ENCODE measurements at regions not wholly inside any gene's neighbourhood (a gene's known extent, or its start where the extent isn't known, plus 50 kb on each side); places are given as distances from the start of the nearest gene placed in this dataset.
"Not testable (repeated sequence)": the region's sequence is repeated elsewhere in the genome, so short reads cannot be mapped to it uniquely, and the experiment has no call there.

DNA sequence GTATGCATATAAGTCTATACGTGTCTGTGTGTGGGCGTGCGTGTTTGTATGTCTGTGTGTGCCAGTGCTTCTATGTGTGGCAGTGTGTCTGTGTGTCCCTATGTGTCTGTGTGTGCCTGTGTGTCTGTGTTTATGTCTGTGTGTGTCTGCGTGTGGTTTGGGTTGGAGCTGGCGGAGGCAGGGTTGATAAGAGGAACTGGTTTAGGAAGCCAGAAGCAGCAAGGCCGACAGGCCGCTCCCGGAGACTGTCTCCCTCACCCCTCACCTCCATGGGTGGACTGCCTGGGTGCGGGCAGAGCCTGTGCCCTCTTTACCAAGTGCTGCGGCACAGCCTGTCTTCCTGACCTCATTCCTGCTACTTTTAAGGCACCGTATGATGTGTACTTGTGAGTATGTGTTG is 327.1 kb upstream of the B3GAT1 start:
- no peak for DNase-seq

GRCh38 chr11:134738581-134738980 is 326.5 kb upstream of the B3GAT1 start:
- DNase-seq: no peak

DNA sequence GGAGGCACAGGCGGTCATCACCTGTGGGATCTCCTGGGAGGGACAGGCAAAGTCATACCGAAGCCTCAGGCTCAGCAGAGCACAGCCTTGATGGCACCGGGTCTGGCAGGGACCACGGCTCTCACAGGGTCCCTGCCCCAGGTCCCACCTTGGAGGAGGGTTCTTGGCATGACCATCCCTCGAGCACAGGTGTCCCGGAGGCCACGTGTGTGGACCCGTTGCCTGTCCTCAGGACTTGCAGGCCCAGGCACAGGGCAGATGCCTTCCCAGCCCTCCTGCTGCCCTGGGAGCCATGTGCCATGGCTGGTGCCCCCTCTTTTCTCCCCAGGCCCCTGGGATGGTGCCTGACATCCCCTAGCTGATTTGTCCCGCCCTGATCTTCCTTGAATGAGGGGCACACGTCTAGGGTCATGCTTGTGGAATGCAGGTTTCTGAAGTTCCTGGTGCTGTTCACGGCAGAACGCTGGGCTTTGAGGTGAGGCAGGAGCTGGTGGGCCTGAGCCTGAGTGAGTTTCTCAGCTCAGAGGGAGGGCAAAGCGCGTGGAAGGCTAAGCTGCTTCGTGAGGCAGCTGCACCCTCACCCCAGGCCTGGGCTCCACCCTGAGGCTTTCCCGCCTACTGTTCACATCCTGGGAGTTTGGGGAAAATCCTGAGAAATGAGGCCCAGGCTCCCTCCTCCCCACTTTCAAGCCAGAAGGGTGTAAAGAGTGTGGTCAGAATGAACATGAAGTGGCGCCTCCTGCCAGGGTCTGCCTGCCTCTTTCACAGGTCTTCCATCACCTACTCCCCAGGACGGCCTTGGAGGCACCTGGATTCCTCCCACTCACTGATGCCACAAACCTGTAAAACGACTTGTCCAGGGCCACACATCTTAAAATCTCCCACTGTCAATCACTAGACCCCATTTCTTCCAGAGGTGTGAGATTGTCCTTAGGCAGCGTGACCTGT is 325.8 kb upstream of the B3GAT1 start:
- no peak for DNase-seq

DNA sequence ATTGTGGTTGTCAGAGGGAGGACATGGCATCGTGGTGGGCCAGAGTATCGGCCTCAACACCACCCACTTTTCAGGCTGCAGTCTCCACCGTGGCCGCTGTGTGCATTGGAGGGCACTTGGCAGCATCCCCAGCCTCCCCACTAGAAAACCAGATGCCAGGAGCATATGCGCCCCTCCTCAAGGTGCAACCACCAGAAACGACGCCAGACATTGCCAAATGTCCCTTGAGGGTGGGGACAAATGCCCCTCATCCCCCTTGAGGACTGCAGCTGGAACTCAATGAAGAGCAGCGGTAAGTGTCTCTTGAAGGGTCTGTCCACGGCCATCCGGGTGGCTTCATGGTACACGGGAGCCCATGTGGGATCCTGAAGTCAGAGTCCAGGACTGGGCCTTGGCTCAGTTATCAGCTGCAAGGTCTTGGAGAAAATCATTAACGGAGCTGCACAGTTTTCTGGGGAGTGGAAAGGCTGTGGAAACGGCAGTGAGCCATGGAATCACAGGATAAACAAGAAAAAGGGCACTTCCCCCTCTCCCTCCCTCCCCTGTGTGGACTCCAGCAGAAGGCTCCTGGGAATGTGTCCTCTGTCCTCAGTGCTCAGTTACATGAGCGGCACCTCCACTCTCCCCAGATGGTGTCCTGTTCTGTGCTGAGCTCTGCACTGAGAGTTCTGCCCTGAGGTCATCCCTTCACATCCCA is 324.4 kb upstream of the B3GAT1 start:
- DNase-seq: no peak

GRCh38 chr11:134734894-134735293 is 322.9 kb upstream of the B3GAT1 start:
- no peak for DNase-seq

DNA sequence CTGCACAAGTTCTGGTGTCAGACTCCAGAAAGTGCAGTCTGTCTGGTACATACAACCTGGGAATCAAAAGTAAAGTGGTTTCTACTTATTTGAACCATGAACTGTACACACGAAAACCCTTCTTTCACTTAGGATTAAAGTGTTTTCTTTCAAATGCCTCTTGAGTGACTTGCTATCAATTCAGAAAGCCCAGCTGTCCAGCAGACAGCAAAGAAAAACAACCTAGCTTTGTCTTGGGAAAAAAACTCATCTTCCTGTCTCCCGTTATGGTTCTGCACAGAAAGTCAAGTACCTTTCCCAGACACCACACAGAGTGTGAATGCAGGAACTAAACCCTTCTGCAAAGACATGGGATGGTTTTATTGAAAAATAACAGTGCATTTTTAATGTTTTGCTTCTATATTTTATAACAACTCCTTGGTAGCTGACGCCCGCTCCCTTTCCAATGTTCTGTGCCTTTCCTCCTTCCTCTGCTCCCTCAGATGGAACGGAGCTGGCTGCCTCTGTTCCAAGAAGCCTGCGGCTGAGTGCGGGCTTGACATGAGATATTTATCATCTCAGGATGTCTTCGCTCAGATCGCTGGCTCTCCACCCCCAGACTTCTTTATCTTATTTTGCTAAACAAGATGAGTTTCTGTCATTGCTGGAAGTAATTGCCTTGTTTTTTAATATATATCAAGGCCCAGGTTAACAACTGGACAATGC is 322.3 kb upstream of the B3GAT1 start:
- no peak for DNase-seq

DNA sequence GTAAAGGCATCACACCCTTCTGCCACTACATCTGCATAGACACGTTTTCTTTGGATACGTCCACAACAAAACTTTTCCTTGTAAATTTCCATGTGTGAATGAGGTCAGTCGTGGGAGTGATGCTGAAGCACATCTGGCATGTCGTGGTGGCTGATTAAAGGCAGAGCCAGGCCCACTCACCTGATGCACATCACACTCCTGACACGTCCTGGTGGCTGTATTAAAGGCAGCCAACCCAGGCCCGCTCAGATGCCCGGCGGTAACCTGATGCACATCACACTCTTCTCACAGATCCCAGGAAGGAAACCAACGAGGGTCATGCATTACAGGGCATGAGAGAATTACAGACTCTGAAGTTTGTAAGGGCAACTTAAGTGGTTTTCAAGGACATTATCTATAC is 321.6 kb upstream of the B3GAT1 start:
- no peak for DNase-seq

GRCh38 chr11:134731213-134731961 is 319.3 kb upstream of the B3GAT1 start:
- DNase-seq: peak; percentile 12

DNA sequence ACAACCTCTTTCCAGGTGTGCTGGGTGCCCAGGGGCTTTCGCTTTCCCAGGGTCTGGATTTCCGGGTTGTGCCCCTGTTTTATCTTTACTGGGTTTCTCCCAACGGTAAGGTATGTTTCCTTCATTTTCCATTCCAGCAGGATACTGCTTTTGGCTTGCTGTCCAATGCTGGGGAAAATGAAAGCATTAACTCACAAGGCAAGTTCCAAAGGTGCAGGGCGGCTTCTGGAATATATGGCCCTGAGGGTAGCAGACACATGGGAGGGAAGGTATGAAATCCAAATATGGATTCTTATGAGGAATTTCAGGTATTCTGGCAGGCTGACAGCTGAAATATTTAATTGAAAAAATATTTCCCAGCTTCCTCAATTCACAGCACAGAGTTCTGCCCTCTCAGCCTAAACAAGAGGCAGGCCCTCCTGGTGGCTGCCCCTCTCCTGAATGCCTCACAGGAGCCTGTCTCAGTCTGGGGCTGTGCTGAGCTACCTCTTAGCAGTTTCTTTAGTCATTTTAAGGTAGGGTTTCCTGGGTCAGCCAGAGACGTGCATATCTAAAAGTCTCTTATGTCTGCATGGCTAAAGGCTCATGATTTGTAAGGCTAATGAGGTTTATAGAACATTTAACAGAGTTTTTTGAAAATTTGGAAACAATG is 318.6 kb upstream of the B3GAT1 start:
- DNase-seq: no peak

GRCh38 chr11:134730101-134730500 is 318.1 kb upstream of the B3GAT1 start:
- no peak for DNase-seq

DNA sequence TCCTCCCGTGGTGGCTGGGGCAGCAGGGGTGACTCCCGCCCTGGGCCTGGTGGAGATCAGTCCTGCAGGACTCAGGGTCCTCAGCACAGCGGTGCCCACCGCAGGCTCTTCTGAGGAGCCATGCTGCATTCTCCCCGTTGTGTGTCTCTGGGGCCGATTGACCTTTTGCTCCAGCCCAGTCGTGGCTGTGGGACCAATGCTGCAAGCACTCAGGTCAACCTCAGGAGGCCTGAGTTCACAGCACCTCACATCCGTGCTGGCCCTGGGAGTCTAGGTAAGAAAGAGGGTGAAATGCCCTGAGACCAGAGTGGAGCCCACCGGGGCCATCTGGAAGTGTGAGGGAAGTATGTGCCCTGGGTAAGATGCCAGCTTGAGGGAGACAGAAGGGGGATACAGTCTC is 316.1 kb upstream of the B3GAT1 start:
- no peak for DNase-seq

DNA sequence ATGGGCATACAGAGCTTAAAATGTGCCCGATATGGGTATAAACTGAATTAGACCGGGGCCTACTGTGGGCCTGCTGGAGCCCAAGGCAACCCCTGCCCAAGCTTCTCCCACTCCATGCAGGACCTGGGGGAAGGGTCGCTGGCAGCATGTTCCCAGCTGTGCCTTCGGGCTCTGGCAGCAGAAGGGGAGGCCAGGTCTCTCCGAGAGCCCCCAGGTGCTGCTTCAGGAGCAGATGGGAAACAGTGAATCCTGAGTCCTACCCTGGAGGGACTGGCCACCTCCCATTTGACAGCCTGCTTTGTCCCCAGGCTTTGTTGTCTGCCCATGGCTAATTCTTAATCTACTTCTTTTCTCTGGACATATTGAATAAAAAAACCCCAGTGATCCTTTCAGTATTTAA is 315.6 kb upstream of the B3GAT1 start:
- DNase-seq: no peak

GRCh38 chr11:134727204-134727603 is 315.2 kb upstream of the B3GAT1 start:
- DNase-seq: no peak

DNA sequence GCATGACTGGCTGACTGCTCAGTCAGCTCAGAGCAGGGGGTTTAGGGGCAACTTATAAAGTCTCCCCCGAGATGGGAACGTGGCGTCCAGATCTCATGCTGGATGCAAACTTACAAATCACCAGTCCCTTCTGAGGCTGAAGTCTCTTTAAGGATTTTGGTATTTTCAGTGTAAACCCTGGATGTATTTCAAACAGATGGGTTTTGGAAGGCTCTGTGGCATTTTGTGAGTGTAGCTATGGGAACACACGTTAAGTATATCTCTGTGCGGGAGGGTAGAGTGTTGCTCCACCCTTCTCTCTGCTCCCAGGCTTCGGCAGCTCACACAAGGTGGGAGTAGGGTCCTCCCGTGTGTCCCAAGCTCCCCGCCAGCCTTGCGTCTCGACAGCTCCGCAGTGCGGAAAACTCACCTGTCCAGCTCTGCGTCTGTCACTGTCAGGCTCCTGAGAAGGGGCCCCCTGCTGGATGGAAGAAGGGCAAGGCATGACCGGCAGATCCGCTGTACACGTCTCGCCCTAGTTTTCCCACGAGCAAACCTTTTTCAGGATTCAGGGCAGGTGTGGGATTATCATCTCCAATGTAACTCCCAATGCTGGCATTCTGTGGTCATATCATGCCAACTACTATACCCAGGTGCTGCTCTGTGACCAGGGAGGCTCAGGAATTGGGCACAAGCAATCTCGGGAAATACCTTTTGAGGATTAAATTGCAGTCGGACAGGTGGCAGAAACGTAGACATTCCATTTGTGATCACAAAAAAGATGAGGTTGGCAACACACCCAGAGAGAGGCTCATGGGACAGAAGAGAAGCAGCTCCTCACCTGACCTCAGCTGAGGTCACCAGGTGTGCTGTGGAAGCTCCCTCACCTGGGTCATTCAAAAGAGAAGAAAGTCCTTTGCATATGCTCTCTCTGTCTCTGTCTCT is 313.9 kb upstream of the B3GAT1 start:
- DNase-seq: no peak

GRCh38 chr11:134725211-134725610 is 313.2 kb upstream of the B3GAT1 start:
- no peak for DNase-seq

GRCh38 chr11:134724779-134725140 is 312.7 kb upstream of the B3GAT1 start:
- no peak for DNase-seq

DNA sequence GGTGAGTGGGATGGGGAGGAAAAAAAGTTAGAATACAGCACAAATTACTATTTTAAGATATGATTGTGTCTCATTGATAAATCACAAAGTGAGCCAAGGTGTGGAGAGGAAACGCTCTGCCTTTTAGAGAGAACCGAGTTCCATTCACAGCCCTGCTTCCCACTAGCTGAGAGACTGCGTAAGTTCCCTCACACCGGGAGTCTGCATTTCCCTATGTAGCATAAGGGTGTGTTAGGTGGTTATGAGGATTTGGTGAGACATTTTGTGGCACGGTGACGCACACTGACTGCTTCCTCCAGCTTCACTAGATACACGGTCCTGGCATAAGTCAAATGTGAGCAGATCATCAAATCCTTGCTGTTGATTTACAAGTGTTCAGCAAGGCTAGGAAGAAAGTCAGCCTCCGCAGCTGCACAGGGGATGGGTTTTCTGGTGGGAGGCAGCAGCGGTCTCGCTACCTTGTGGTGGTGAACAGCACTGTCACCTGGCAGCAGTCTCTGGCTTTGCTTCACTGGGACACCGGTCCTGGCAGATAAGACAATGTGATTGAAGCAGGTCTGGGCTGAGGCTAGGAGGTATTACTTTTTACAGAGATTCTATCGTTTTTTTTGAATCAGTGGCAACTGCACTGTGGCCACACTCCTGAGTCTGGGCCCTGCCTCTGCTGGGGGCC is 312.2 kb upstream of the B3GAT1 start:
- no peak for DNase-seq

- not testable (repeated sequence) for DNase-seq
Measured at GRCh38 chr11:134720691-134721070, 308.6 kb upstream of the B3GAT1 start.

- not testable (repeated sequence) for DNase-seq
Measured at GRCh38 chr11:134719940-134720690, 308.1 kb upstream of the B3GAT1 start.

DNA sequence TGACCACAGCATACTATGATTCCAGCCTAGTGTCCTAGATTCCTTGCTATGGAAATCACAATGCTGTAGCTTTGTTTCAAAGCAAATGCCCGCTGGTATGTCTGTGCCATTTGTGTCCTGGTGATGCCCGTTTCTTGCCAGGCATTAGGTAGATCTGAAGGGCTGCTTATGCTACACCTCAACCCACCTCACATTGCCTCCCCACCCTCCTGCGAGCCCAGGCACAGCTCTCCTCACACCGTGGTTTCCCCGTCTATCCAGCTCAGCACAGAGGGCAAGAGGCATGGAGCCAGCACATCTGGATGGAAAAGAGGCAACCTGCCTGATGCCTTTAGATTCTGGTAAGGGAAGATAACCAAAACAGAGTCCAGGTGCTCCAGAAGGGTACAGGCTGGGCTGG is 307.4 kb upstream of the B3GAT1 start:
- no peak for DNase-seq
